ENCODE measurements at regions not wholly inside any gene's neighbourhood (a gene's known extent, or its start where the extent isn't known, plus 50 kb on each side); places are given as distances from the start of the nearest gene placed in this dataset.

DNA sequence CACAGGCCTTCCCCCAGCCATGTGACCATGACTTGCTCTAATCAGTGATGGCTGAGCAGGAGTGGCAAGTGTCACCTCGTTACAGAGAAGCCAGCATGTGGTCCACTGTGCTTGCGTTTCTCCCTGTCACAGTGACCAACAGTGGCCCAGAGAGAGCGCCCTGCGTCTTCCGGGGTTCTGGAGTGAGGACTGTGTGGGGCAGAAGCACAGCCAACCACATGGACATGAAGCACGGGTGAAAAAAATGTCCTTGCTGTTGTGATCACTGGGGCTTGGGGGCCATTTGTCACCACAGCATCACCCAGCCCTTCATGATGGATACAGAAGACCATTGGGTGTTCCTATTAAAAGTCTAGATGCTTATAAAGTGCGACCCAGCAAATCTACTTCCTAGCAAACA is 174.6 kb upstream of the C14orf180 start:
- WGBS (ENCODE audit: missing lambda C conversion rate), result 41% methylated on average over 7 of the region's 7 CpGs
- TF ChIP-seq MYC (IDR thresholded peaks at IDR 0.05; ENCODE audit: borderline replicate concordance, low read length) (no peak), FOSL2 (IDR thresholded peaks at IDR 0.05) (no peak), FOSL2 (CRISPR knock-in tag; IDR thresholded peaks at IDR 0.05) (no peak), RARB (CRISPR knock-in tag; IDR thresholded peaks at IDR 0.05) (no peak), NR3C1 (IDR thresholded peaks at IDR 0.05) (no peak), ZNF302 (CRISPR knock-in tag; IDR thresholded peaks at IDR 0.05) (no peak), CHD4 (IDR thresholded peaks at IDR 0.05; ENCODE audit: borderline replicate concordance) (no peak), RNF2 (IDR thresholded peaks at IDR 0.05; ENCODE audit: borderline replicate concordance, low read depth) (no peak), TP53 (CRISPR knock-in tag; IDR thresholded peaks at IDR 0.05) (no peak), ZC3H11A (IDR thresholded peaks at IDR 0.05) (no peak), SMC3 (IDR thresholded peaks at IDR 0.05) (no peak), KDM5A (IDR thresholded peaks at IDR 0.05) (no peak), ZSCAN20 (CRISPR knock-in tag; IDR thresholded peaks at IDR 0.05) (no peak), POLR2AphosphoS2 (conservative IDR thresholded peaks at IDR 0.05; ENCODE audit: low read length) (no peak), CEBPB (IDR thresholded peaks at IDR 0.05) (no peak), NFE2L2 (conservative IDR thresholded peaks at IDR 0.05; ENCODE audit: low read length) (no peak), KDM1A (IDR thresholded peaks at IDR 0.05; ENCODE audit: low read depth) (no peak)
- TF ChIP-seq, protein P1, sequence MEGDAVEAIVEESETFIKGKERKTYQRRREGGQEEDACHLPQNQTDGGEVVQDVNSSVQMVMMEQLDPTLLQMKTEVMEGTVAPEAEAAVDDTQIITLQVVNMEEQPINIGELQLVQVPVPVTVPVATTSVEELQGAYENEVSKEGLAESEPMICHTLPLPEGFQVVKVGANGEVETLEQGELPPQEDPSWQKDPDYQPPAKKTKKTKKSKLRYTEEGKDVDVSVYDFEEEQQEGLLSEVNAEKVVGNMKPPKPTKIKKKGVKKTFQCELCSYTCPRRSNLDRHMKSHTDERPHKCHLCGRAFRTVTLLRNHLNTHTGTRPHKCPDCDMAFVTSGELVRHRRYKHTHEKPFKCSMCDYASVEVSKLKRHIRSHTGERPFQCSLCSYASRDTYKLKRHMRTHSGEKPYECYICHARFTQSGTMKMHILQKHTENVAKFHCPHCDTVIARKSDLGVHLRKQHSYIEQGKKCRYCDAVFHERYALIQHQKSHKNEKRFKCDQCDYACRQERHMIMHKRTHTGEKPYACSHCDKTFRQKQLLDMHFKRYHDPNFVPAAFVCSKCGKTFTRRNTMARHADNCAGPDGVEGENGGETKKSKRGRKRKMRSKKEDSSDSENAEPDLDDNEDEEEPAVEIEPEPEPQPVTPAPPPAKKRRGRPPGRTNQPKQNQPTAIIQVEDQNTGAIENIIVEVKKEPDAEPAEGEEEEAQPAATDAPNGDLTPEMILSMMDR (IDR thresholded peaks at IDR 0.05), result no peak
- TF ChIP-seq, protein P2, sequence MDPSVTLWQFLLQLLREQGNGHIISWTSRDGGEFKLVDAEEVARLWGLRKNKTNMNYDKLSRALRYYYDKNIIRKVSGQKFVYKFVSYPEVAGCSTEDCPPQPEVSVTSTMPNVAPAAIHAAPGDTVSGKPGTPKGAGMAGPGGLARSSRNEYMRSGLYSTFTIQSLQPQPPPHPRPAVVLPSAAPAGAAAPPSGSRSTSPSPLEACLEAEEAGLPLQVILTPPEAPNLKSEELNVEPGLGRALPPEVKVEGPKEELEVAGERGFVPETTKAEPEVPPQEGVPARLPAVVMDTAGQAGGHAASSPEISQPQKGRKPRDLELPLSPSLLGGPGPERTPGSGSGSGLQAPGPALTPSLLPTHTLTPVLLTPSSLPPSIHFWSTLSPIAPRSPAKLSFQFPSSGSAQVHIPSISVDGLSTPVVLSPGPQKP (IDR thresholded peaks at IDR 0.05; ENCODE audit: low read depth, low read length), result no peak
- TF ChIP-seq, protein P3, sequence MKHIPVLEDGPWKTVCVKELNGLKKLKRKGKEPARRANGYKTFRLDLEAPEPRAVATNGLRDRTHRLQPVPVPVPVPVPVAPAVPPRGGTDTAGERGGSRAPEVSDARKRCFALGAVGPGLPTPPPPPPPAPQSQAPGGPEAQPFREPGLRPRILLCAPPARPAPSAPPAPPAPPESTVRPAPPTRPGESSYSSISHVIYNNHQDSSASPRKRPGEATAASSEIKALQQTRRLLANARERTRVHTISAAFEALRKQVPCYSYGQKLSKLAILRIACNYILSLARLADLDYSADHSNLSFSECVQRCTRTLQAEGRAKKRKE (CRISPR knock-in tag; IDR thresholded peaks at IDR 0.05; ENCODE audit: low read depth), result no peak
- DNase-seq (ENCODE audit: low read depth in 1 of 2, low spot score in 1 of 2) (no peak), FAIRE-seq (no peak), ATAC-seq (no peak)
- H3K4me2 ChIP-seq, result no peak overlapping the region
- no peaks in the 10 kb centered on the region for H3K4me1 ChIP-seq
- no peak overlapping the region for H3K27ac ChIP-seq
- H3K4me3 ChIP-seq, result no peak overlapping the region
- ChIA-PET POLR2A (no interaction called here), CTCF (no interaction called here)
- H3K9me3 ChIP-seq, result peaks cover 12% of the 10 kb centered on the region

DNA sequence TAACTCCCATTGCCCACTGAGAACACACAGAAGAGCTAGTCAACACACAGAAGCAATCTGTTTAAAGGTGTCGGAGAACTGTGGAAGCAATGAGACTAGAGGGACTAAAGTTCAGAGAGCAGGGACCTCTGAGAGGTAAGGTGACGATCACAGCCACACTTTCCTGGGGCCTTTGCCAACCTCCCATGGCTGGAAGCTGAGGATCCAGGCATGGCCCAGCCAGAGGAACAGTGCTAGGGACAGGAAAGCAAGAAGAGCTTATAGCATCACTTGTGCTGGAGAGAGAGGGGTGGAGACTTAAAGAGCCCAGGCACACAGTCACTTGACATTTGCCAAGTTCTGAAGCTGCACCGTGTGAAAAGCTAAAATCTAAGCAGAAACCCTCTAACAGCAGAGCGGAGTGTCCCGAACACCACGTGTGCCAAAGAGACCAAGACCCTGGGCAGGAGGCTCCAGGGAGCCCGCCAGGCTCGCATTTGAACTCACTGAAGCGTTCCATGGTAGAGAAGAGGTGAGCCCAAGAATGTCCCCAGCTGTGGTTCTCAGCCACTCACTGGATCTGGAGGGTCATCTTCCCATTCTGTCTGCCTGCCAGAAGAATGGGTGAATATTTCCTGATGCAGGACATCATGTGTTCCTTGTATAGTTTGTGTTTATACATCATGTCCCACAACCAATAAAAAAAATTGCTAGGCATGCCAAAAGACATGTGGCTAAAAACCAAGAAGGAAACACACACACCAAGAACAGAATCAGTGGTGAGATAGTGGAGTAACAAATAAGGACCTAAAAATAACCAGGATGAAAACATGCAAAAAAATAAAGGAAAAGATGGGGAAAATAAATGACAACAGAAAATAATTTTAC is 174.0 kb upstream of the C14orf180 start:
- FAIRE-seq (no peak), DNase-seq (ENCODE audit: low read depth in 1 of 2, low spot score in 1 of 2) (no peak), ATAC-seq (no peak)
- POLR2A ChIA-PET, result no interaction called here
- no peak overlapping the region for H3K27ac ChIP-seq
- peaks cover 12% of the 10 kb centered on the region for H3K9me3 ChIP-seq
- TF ChIP-seq NR3C1 (IDR thresholded peaks at IDR 0.05) (no peak), RARB (CRISPR knock-in tag; IDR thresholded peaks at IDR 0.05) (no peak), ZSCAN20 (CRISPR knock-in tag; IDR thresholded peaks at IDR 0.05) (no peak), HOXB13 (CRISPR knock-in tag; IDR thresholded peaks at IDR 0.05; ENCODE audit: low read depth) (no peak), MAFK (IDR thresholded peaks at IDR 0.05; ENCODE audit: partially characterized antibody) (no peak), PHF8 (IDR thresholded peaks at IDR 0.05; ENCODE audit: borderline replicate concordance, low read depth) (no peak), CBX2 (IDR thresholded peaks at IDR 0.05; ENCODE audit: borderline replicate concordance, low read depth) (no peak), POLR2AphosphoS2 (conservative IDR thresholded peaks at IDR 0.05; ENCODE audit: low read length) (no peak), TFCP2L1 (CRISPR knock-in tag; IDR thresholded peaks at IDR 0.05) (no peak), CHD2 (IDR thresholded peaks at IDR 0.05; ENCODE audit: low read length, partially characterized antibody) (no peak), RAD21 (conservative IDR thresholded peaks at IDR 0.05 in 1 of 2, IDR thresholded peaks at IDR 0.05 in 1 of 2) (no peak), CBX8 (IDR thresholded peaks at IDR 0.05) (no peak), NPAS2 (CRISPR knock-in tag; IDR thresholded peaks at IDR 0.05; ENCODE audit: borderline replicate concordance) (no peak), JUN (IDR thresholded peaks at IDR 0.05) (no peak), GATA3 (IDR thresholded peaks at IDR 0.05; ENCODE audit: borderline replicate concordance) (no peak), ESRRA (IDR thresholded peaks at IDR 0.05; ENCODE audit: borderline replicate concordance, low read length) (no peak)
- no peaks in the 10 kb centered on the region for H3K4me1 ChIP-seq
- no peak overlapping the region for H3K4me3 ChIP-seq
- 6% methylated on average over 9 of the region's 9 CpGs for WGBS (ENCODE audit: missing lambda C conversion rate)
- H3K4me2 ChIP-seq, result no peak overlapping the region
- CTCF ChIA-PET, result no interaction called here

Data from A549 (cell line).